HEK293 (cell line): ENCODE measurements at regions not wholly inside any gene's neighbourhood (a gene's known extent, or its start where the extent isn't known, plus 50 kb on each side); places are given as distances from the start of the nearest gene placed in this dataset.

Experiments used
- ZFP3 ChIP-seq: fragments of 450-650 bp; formaldehyde crosslinking; IDR thresholded peaks from 2 replicates; pipeline ENCODE4 v1.5.1; 2016; ENCODE audit warnings: low read depth, missing biosample characterization, missing genetic modification characterization
- ZNF10 ChIP-seq: fragments of 450-650 bp; formaldehyde crosslinking; IDR thresholded peaks from 2 replicates; pipeline ENCODE4 v1.5.1; 2017; ENCODE audit warnings: missing biosample characterization, missing genetic modification characterization
- ZNF112 ChIP-seq: fragments of 450-650 bp; formaldehyde crosslinking; IDR thresholded peaks from 2 replicates; pipeline ENCODE4 v1.5.0; 2017; ENCODE audit warnings: missing biosample characterization, missing genetic modification characterization
- ZNF114 ChIP-seq: fragments of 450-650 bp; formaldehyde crosslinking; IDR thresholded peaks from 2 replicates; pipeline ENCODE4 v1.5.0; 2017; ENCODE audit warnings: missing biosample characterization, missing genetic modification characterization
- TF ChIP-seq, protein P1 (sequence below): fragments of 450-650 bp; formaldehyde crosslinking; IDR thresholded peaks from 2 replicates; pipeline ENCODE4 v1.5.1; 2016; ENCODE audit warnings: missing biosample characterization, missing genetic modification characterization
- TF ChIP-seq, protein P2 (sequence below): fragments of 450-650 bp; formaldehyde crosslinking; IDR thresholded peaks from 2 replicates; pipeline ENCODE4 v1.5.1; 2016; ENCODE audit warnings: missing biosample characterization, missing genetic modification characterization
- TF ChIP-seq, protein P3 (sequence below): fragments of 450-650 bp; formaldehyde crosslinking; IDR thresholded peaks from 2 replicates; pipeline ENCODE4 v1.5.1; 2016; ENCODE audit warnings: missing biosample characterization, missing genetic modification characterization

DNA sequence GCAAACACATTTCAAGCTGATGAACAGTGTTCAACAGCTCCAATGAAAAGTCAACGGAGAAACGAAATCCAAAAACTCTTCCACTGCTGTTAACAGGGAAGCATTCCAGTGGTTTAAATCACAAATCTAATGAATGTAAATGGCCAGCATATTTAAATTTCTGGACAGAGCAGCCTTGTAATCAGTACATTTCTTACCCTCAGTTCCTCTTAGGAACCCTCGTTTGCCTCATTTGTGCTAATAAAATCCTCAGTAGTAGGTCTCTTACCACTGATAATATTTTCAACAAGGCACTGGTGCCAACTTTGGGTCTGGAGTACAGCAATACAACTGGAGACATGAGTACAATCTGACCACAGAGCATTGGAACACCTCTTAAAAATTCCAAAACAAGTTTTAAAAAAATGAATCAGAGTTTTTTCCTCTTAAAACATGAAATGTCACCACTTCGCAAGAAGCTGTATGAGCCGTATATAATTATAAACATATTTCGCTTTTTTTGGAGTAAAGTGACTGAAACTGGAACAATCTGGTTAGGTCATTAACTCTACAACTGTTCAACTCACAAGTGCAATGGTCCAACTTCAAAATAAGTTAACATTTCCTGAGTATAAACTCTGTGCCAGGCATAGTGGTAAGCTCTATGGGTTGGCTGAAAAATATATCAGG, 211.2 kb downstream of the CPEB2 start:
- TF ChIP-seq, protein P1, sequence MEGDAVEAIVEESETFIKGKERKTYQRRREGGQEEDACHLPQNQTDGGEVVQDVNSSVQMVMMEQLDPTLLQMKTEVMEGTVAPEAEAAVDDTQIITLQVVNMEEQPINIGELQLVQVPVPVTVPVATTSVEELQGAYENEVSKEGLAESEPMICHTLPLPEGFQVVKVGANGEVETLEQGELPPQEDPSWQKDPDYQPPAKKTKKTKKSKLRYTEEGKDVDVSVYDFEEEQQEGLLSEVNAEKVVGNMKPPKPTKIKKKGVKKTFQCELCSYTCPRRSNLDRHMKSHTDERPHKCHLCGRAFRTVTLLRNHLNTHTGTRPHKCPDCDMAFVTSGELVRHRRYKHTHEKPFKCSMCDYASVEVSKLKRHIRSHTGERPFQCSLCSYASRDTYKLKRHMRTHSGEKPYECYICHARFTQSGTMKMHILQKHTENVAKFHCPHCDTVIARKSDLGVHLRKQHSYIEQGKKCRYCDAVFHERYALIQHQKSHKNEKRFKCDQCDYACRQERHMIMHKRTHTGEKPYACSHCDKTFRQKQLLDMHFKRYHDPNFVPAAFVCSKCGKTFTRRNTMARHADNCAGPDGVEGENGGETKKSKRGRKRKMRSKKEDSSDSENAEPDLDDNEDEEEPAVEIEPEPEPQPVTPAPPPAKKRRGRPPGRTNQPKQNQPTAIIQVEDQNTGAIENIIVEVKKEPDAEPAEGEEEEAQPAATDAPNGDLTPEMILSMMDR = no peak
- TF ChIP-seq ZNF10 = no peak
- TF ChIP-seq, protein P2, sequence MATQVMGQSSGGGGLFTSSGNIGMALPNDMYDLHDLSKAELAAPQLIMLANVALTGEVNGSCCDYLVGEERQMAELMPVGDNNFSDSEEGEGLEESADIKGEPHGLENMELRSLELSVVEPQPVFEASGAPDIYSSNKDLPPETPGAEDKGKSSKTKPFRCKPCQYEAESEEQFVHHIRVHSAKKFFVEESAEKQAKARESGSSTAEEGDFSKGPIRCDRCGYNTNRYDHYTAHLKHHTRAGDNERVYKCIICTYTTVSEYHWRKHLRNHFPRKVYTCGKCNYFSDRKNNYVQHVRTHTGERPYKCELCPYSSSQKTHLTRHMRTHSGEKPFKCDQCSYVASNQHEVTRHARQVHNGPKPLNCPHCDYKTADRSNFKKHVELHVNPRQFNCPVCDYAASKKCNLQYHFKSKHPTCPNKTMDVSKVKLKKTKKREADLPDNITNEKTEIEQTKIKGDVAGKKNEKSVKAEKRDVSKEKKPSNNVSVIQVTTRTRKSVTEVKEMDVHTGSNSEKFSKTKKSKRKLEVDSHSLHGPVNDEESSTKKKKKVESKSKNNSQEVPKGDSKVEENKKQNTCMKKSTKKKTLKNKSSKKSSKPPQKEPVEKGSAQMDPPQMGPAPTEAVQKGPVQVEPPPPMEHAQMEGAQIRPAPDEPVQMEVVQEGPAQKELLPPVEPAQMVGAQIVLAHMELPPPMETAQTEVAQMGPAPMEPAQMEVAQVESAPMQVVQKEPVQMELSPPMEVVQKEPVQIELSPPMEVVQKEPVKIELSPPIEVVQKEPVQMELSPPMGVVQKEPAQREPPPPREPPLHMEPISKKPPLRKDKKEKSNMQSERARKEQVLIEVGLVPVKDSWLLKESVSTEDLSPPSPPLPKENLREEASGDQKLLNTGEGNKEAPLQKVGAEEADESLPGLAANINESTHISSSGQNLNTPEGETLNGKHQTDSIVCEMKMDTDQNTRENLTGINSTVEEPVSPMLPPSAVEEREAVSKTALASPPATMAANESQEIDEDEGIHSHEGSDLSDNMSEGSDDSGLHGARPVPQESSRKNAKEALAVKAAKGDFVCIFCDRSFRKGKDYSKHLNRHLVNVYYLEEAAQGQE (tag by site-specific recombination) = no peak
- TF ChIP-seq ZNF114 (tag by site-specific recombination) = no peak
- TF ChIP-seq ZFP3 = no peak
- TF ChIP-seq, protein P3, sequence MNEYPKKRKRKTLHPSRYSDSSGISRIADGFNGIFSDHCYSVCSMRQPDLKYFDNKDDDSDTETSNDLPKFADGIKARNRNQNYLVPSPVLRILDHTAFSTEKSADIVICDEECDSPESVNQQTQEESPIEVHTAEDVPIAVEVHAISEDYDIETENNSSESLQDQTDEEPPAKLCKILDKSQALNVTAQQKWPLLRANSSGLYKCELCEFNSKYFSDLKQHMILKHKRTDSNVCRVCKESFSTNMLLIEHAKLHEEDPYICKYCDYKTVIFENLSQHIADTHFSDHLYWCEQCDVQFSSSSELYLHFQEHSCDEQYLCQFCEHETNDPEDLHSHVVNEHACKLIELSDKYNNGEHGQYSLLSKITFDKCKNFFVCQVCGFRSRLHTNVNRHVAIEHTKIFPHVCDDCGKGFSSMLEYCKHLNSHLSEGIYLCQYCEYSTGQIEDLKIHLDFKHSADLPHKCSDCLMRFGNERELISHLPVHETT = no peak
- TF ChIP-seq ZNF112 = no peak
